ENCODE measurements at regions not wholly inside any gene's neighbourhood (a gene's known extent, or its start where the extent isn't known, plus 50 kb on each side); places are given as distances from the start of the nearest gene placed in this dataset.

GRCh38 chr19:28497887-28498286 lies 715.1 kb downstream of the UQCRFS1 start:
- Histone ChIP-seq H3K79me2 (ENCODE audit: insufficient read depth, low read length) (no peaks in the 10 kb centered on the region), H3K79me1 (ENCODE audit: insufficient read depth, low read depth, low read length, poor library complexity, severe bottlenecking) (no peaks in the 10 kb centered on the region), H3K4ac (ENCODE audit: low read depth, low read length) (no peak overlapping the region), H2BK5ac (ENCODE audit: insufficient read length, low read length) (no peak overlapping the region), H3K4me1 (ENCODE audit: insufficient read depth, low read length) (peaks cover 6% of the 10 kb centered on the region), H3K56ac (ENCODE audit: insufficient read length, low read depth, low read length) (no peak overlapping the region), H3K9ac (ENCODE audit: extremely low read depth, insufficient read length, low read length) (no peak overlapping the region), H3K23ac (ENCODE audit: insufficient read length, low read depth, low read length) (no peak overlapping the region), H2AFZ (ENCODE audit: low read length) (no peak overlapping the region), H2BK120ac (ENCODE audit: low read depth, low read length, poor library complexity, severe bottlenecking) (no peak overlapping the region), H2BK12ac (ENCODE audit: insufficient read length, low read depth, low read length) (no peak overlapping the region), H4K20me1 (ENCODE audit: control insufficient read depth, insufficient read depth, insufficient read length) (no peaks in the 10 kb centered on the region), H3K14ac (ENCODE audit: insufficient read depth, low read length) (no peak overlapping the region), H4K5ac (ENCODE audit: insufficient read length, low read depth, low read length) (no peak overlapping the region), H4K8ac (replicated peaks; ENCODE audit: insufficient read length, low read depth, low read length) (no peak overlapping the region), H3K9me3 (ENCODE audit: control insufficient read depth, low read depth, low read length) (no peaks in the 10 kb centered on the region), H3K18ac (ENCODE audit: insufficient read length, low read depth, low read length) (no peak overlapping the region), H2AK5ac (ENCODE audit: insufficient read length, low read length) (no peak overlapping the region), H3T11ph (ENCODE audit: low read length) (no peak overlapping the region), H3K27me3 (ENCODE audit: insufficient read depth, low read length) (no peaks in the 10 kb centered on the region), H2BK15ac (ENCODE audit: low read depth, low read length) (no peak overlapping the region), H4K91ac (ENCODE audit: insufficient read length, low read depth, low read length) (no peak overlapping the region), H3K4me2 (ENCODE audit: insufficient read depth, insufficient read length, low read length) (no peak overlapping the region), H3K27ac (ENCODE audit: insufficient read length, low read depth, low read length) (no peak overlapping the region), H2BK20ac (ENCODE audit: low read depth, low read length, poor library complexity, severe bottlenecking) (no peak overlapping the region), H3K23me2 (ENCODE audit: insufficient read length, low read depth, low read length, poor library complexity, severe bottlenecking) (no peaks in the 10 kb centered on the region)
- no peak for TF ChIP-seq CTCF (conservative IDR thresholded peaks at IDR 0.05)
- no peak for DNase-seq
- no peak overlapping the region for H3K4me3 Mint-ChIP-seq
- peaks cover 4% of the 10 kb centered on the region for H3K27me3 Mint-ChIP-seq (ENCODE audit: low read depth)
- WGBS (ENCODE audit: extremely low coverage, insufficient read length, low lambda C conversion rate) = no CpG with 5 or more reads among the region's 4 CpGs
- H3K36me3 Mint-ChIP-seq (ENCODE audit: insufficient read depth in 1 of 3, low read depth in 3 of 3) = no peaks in the 10 kb centered on the region; a peak in 1 of 7 replicates
- no peak overlapping the region for H3K27ac Mint-ChIP-seq
- no peaks in the 10 kb centered on the region for H3K9me3 Mint-ChIP-seq
- peaks cover 26 to 35% of the 10 kb centered on the region in 2 experiments for H3K4me1 Mint-ChIP-seq
